PC-9 (cell line): ENCODE measurements at regions not wholly inside any gene's neighbourhood (a gene's known extent, or its start where the extent isn't known, plus 50 kb on each side); places are given as distances from the start of the nearest gene placed in this dataset.

ENCODE experiments used
- EZH2 ChIP-seq: fragments of 200-600 bp; sonication (generic); IDR thresholded peaks from 2 replicates; pipeline ENCODE4 v1.8.0; 2017; ENCODE audit warnings: antibody characterized with exemption, low read depth
- TF ChIP-seq, protein P1 (sequence below): fragments of 200-600 bp; sonication (generic); conservative IDR thresholded peaks from 2 replicates; pipeline ENCODE4 v1.6.1; 2017; ENCODE audit warnings: mixed run types, antibody characterized with exemption, mild to moderate bottlenecking, moderate library complexity

- TF ChIP-seq, protein P1, sequence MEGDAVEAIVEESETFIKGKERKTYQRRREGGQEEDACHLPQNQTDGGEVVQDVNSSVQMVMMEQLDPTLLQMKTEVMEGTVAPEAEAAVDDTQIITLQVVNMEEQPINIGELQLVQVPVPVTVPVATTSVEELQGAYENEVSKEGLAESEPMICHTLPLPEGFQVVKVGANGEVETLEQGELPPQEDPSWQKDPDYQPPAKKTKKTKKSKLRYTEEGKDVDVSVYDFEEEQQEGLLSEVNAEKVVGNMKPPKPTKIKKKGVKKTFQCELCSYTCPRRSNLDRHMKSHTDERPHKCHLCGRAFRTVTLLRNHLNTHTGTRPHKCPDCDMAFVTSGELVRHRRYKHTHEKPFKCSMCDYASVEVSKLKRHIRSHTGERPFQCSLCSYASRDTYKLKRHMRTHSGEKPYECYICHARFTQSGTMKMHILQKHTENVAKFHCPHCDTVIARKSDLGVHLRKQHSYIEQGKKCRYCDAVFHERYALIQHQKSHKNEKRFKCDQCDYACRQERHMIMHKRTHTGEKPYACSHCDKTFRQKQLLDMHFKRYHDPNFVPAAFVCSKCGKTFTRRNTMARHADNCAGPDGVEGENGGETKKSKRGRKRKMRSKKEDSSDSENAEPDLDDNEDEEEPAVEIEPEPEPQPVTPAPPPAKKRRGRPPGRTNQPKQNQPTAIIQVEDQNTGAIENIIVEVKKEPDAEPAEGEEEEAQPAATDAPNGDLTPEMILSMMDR, result no peak
- TF ChIP-seq EZH2, result no peak
Measured at GRCh38 chr5:124538191-124538590, 208.2 kb downstream of the ZNF608 start.
